GM18858 (cell line): ENCODE measurements at regions not wholly inside any gene's neighbourhood (a gene's known extent, or its start where the extent isn't known, plus 50 kb on each side); places are given as distances from the start of the nearest gene placed in this dataset.

Experiments used
- ATAC-seq: cut with Tn5 transposase; IDR thresholded peaks from one replicate; pipeline ENCODE4 v1.9.1; 2021; ENCODE audit not compliant: unreplicated experiment

DNA sequence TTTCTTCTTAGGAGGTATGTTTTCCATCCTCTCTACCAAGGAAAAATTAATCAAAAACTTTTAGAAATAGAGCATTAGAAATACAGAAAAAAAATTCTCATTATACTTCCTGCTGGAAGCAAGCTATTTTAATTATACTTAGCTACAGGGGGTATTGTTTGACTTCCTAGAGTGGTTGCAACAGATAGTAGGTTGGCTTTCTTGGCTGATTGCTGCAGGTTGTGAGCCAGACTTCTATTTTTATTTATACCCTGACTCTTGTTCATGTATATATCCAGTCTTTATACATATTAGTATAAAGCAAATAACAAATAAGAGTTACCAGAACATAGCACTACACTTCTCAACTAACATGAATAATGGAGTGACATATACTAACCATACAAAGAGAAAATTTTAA is 460.8 kb upstream of the REG3G start:
- ATAC-seq, result no peak

DNA sequence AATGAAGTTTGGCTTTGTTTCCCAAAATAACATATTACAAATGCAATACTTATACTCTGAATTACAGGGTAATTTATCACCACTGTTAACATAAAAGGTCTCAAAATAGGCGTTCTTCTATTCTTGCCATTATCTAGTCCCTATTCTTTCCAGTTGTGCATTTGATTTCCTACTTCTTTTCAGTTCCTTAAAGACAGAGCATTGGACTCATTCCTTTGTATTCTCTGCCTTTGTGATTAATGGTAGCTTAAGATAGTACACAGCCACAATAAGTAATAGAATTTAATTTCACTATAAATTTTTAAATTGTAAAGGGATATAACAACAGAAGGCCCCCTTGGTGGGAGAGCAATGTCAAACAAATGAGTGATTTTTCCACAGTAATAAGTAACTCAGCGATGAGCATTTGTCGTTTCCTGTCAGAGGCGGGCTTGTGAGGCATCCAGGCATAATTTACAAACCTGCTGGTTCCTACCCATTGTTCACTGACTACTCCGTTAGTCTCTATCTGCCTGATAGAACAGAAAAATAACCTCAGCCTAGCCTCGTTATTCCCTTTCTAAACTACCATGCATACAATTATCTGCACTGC is 456.6 kb upstream of the REG3G start:
- ATAC-seq, result no peak

DNA sequence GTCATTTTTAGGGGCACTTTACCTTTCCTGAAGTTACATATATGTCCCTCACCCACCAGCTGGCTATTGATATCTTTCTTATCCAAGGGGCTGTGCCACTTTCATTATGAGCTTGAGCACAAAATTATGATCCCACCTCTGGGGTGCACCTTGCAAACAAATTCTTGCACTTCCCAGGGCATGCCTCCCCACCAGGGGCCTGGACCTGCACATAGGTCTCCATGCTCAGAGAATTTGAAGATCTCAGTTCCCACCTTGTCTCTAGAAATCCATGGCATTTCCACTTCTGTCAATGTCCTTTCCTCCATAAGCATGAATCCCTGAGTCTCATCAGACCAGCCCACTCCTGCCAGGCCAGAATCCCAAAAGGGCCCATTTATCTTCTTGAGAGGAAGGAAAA is 449.1 kb upstream of the REG3G start:
- ATAC-seq, result no peak

DNA sequence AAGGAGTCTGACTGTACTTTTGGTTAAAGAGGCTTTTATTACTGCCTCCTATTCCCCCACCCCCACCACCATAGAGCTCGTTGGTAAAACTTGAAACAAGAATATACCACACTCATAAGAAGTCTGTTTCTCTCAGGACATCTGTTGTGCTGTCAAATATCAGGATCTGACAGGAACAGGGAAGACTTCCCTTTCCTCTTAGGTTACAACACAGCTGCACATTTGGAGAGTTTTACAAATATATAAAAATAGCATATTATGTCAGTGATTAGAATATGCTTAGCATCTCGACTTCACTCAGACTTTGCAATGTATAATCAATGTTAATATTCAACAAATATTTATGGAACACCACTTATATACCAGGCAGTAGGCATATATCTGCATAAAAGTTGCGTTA is 439.6 kb upstream of the REG3G start:
- ATAC-seq, result no peak

DNA sequence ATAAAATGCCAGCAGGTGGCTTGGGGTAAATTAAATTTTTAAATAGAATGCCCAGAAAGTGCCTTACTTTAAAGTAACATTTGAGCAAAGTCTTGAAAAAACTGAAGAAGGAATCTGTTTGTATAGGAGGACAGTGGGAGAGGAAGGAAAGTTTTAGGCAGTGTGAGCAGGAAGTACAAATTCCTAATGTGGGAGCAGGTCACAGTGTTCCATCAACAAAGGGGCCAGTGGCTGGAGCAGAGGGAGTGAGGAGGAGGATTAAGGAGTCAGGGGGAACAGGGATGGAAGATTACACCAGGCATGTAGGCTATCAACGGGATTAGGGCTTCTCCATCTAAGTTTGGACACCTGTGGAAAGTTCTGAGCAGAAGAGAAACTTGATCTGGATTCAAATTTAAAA is 439.2 kb upstream of the REG3G start:
- ATAC-seq, result no peak

DNA sequence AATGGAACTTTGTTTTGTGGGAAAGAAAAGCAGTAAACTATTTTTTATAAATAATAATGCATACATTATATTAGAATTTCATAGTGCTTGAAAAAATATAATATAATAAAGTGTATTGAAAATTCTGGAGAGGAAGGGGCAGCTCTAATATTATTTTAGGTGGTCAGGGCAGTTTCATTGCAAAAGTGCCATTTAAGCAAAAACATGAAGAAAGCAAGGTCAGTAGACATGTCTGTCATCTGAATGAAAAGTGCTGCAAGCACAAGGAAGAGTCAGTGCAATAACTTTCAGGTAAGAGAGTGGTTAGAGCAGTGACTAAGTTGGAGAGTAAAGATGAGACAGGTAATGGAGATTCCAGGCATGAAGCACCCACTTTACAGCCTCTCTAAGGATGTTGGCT is 435.6 kb upstream of the REG3G start:
- no peak for ATAC-seq

DNA sequence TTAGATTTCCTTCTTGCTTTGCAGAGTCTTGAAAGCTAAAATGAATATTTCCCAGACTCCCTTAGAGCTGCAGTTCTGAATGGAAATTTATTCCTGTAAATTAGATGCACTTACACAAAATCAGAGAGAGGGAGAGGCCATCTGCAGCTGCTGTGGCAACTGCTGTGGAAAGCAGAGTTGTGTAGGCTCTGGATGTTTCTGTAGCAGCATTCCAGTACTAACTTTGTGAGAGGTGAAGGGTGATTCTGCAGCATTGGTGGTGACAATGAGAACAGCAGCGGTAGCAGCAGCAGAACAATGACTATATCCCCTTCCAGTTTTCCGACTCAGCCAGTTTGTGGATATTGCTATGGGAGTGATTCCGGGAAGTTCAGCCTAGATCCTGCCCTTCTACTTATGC is 433.0 kb upstream of the REG3G start:
- no peak for ATAC-seq

DNA sequence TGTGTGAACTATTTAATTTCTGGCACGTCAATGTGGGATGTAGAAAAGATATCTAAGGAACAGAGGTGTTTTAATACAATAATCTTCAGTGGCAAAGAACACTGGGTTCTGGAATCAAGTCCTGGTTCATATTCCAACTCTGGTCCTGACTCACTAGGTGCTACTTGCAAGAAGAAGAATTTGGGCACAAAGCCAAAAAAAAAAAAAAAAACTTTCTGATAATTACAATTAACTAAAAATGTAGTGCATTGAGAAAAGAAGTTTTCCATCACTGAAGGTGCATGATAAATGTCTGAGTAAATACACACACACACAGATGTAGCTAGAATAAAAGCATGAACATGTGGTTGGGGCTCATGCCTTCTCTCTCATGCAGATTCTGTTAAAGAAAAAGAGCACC is 424.4 kb upstream of the REG3G start:
- no peak for ATAC-seq

DNA sequence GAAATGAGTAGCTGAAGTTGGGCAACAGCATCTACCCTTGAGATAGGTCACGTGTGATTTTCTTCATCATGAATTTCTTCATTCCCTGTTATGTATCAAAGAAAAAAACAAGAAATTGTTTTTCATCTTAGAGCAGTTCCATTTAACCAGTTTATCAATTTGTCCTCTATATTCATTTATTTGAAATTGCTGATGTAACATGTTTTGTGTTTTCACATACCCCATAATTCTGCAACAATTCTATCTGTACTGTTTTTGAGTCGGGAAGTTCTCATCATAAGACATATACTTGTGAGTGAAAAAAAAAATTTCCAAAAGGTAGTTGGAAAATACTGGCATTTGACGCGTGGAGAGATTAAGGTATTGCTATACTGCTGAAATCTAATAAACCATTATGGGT is 422.6 kb upstream of the REG3G start:
- ATAC-seq, result no peak

DNA sequence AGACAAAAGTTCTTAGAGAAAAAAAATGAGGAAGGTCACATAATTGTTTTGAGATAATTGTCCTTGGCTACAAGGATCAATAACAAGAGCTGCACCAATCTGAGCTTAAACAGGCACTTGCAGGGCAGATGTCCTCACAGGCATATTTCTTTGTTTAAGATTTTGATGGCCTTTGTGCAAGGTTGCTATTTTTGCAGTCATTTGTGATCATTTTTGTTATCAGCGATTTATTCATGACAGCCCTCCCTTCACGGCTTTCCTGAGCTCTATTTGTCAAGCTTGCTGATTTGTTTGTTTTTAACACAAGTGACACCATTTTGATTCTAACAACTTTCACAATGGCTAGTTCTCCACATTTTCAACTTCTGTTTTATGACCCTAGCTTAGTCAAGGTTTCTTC is 418.6 kb upstream of the REG3G start:
- ATAC-seq, result no peak

DNA sequence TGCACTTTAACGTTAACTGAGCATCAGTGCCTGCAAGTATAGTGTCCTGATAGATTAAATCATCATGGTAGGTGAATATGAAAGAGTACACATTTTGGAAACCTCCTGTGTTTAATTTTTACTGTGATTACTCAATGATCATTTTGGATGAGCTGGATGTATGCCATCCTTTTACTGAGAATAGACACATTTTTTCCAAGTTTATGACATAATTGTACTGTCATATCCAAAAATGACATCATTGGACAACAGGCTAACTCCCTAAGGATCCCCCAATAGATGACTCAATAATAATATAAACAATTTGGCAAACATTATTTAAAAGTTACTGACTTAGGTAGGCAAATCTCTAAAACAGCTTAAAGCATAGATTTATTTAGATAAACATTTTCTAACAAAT is 410.8 kb upstream of the REG3G start:
- ATAC-seq, result no peak

DNA sequence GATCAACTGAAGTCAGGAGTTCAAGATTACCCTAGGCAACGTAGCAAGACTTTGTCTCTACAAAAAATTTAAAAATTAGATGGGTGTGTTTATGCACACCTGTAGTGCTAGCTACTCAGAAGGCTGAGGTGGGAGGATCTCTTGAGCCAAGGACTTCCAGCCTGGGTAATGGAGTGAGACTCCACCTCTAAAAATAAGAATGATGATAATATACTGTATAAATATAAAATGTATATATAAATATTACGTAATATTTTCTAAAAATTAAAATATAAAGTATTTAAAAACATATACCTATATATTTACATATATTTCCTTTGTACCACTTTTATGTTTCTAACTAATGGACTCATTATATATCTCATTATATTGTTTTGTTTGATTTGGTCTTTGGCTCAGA is 409.5 kb upstream of the REG3G start:
- no peak for ATAC-seq

DNA sequence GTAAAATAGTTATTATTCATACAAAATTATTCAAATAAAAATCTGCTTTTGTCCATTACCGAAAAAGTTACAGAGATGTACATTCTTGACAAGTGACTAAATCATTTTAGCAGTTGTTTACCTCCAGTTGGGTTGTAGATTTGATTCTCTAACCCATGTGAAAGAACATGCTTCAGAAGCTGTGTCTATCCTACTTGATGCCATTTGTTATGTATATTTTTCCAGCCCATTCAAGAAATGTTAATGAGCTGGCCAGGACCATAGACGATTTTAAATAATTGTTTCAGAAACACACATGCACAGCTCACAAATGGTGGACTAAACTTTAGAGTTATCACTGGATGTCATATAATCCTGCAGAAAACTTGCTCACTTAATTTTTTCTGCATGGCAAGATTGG is 391.1 kb upstream of the REG3G start:
- no peak for ATAC-seq

DNA sequence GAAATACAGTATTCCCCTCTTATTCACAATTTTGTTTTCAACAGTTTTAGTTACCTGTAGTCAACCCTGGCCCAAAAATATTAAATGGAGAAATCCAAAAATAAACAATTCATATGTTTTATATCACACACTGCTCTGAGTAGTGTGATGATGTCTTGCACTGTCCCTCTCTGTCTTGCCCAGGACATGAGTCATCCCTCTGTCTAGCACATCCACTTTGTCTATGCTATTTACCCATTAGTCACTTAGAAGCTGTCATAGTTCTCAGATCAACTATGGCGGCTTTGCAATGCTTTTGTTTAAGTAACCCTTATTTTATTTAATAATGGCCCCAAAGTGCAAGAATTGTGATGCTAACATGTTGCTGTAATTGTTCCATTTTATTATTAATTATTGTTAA is 380.6 kb upstream of the REG3G start:
- no peak for ATAC-seq

DNA sequence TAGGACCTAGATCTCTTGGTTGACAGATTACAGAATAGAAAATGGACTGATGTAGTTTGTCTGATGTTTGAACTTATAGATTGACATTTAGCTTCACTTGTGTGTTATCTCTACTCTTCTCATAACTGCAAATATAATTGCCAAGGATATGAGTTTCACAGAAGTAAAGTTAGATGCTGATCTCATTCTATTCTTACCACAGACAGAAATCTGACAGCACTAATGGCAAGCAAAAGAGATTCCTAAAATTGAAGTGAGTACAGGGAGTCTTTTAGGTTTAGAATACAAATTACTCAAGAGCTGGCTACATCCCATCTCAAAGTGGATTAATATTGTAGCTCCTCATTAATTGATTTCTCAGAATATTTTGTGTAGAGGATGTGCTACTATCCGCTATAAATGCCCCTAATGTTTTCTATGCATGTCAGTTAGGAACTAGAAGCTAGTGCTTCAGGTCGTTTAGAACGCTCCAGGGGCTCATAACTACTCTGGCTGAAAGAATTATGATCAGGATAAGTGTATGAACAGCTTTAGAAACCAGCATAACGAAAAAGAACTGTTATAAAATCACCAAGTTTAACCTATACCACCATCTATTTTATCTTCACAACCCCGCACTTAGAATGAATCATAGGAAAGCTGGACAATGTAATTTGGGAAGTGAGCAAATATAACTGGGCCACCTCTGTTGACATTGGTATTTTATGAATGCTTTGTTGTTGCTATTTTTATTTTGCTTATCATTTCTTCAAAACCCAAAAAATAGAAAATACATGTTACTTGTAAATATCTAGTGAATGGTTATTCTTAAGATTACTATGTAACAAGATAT is 378.8 kb upstream of the REG3G start:
- no peak for ATAC-seq

DNA sequence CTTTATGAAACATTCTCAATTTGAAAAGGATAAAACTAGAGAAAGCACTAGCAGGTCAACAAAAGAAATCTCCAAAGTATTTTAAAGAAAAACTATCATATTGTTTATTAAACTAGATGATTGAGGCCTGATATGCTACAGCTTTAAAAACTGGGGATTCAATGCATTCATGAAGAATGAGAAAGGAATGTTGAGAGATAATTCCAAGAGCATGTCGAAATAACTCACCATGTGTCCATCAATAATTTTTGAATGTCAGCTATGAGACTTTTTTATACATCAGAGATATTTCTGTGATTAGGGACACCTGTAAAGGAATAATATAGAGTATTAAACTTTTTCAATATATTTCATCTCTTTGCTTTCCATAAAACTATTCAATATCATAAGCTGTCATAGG is 376.9 kb upstream of the REG3G start:
- ATAC-seq, result no peak

DNA sequence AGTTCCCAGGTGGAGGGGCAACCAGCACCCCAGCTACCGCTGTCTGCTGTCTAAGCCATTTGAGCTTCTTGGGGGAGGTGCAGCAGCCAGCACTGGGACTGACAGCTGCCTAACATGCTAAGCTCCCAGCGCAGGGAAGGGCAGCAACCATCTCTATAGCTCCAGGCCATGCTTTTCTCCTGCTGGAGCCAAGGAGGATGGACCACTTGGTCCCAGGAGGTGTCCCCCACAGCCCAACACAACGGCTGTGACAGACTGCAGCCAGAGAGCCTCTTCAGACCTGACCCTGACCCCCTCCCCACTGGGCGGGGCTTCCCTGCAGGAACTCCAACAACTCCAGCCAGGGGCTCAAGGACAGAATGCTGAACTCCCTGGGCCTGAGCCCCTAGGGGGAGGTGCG is 370.6 kb upstream of the REG3G start:
- ATAC-seq, result no peak

DNA sequence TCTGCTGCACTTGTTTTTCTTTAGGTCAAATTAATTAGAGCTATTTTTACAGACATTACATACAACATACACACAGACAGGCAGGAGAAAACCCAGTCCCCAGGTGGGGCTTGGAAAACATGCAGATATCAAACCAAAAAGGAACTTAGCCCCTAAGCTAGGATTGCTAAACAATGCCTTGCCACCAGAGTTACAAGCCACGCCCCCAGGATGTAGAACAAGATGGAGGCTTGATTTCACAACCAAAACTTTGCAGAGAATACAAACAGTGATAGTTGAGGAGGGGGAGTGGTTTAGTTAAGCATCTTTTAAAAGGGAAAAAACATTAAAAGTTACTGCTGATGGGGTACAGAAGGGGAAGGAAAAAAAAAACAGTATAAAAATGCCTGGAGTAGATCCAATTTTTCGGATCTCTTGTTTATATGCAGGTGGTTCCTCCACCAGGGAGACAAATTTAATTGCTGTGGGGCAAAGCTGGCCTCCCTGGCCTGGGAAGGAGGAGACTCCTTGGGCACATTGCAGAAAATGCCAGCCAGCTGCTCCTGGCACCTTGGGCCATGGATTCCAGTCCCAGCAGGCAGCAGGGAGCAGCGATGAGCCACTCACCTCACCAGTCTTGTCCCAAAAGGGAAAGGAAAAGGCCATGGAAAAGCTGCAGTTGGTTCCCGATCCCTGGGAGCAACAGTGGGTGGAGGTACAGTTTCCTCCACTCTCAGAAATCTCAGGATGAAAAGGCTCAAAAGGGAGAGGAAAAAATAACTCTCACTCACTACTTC is 348.4 kb upstream of the REG3G start:
- ATAC-seq, result no peak

DNA sequence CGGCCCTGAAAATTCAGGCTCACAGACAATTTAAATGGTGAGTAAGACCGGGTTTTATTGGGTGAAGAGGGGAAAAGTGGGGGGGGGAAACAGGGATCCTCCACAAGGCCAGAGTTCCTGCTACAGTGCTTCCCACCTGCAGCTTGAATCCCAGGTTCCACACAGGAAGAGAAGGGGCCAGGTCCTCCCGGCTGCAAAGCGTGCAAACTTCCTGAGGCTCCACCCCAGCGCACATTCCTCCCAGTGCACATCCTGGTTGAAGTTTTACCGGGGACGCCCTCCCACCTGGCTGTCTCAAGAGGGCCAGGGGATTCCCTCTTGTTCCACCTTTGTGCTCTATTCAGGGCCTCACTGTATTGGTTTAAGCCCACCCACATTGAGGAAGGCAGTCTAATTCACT is 347.7 kb upstream of the REG3G start:
- no peak for ATAC-seq

DNA sequence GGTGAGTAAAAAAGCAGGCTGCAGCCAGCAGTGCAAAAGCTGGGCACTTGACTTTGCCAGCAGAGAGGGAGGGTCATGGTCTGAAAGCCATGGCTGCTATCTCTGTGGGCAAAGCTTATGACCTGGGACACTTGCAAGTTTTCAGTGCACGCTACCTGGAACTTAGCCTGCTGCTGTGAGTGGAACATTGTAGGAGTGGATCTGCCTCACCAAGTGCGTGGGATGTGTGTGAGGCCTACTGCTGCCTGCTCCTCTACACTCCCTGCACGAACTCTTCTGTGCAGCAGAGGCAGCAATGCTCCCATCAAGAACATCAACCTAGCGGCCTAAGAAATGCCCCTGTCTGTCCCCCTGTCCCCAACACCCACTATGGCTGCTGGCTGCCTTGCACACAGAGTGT is 344.1 kb upstream of the REG3G start:
- no peak for ATAC-seq

DNA sequence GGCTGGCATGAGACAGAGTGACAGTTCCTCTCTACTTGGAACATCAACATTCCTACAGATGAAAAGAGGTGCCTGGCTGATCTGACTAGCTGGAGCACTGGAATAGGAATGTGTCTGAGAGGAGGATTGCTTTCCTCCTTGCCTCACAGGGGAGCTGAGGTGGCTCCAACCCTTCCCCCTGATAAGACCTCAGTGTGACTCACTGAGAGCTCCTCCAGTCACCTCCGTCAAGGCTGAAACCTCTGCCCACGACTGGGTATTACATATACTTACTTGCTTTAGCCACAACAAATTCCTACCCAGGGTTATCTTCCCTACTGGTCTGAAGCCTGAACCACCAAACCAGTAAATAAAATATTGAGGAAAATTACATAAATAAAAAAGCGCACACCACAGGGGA is 342.7 kb upstream of the REG3G start:
- no peak for ATAC-seq

DNA sequence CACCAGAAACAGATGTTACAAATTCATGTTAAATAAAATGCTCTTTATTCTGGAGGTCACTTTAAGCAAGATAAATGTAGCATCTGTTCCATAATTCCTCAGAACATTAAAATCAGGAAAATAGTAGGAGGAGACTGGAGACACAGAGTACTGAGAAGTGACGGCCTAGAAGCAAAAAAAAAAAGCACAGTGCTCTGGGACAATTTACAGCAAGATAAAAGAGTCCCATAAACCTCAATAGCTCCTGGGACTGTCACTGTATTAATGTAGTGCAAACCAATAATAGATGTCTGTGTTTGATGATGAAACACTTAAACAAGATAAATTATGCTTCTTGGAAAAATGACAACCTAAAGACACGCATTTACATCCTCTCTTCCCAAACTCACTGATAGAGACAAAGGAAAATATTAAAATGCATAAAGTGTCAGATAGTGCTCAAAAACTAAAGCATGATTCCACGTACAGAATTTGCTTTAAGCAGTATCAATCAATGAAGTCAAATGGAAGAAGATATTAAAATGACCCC is 338.8 kb upstream of the REG3G start:
- no peak for ATAC-seq
